IPS-18a (cell line): ENCODE measurements at regions not wholly inside any gene's neighbourhood (a gene's known extent, or its start where the extent isn't known, plus 50 kb on each side); places are given as distances from the start of the nearest gene placed in this dataset.

Experiments used
- H3K27ac ChIP-seq: one replicate; pipeline ENCODE4 v1.5.1; 2013; ENCODE audit warnings: low read length
- H3K27me3 ChIP-seq: one replicate; pipeline ENCODE4 v1.6.1; 2013; ENCODE audit warnings: mild to moderate bottlenecking, low read length; ENCODE audit not compliant: control insufficient read depth, insufficient read depth
- H3K36me3 ChIP-seq: one replicate; pipeline ENCODE4 v1.6.1; 2013; ENCODE audit warnings: low read depth, low read length; ENCODE audit not compliant: control insufficient read depth
- H3K4me1 ChIP-seq: one replicate; pipeline ENCODE4 v1.6.1; 2013; ENCODE audit warnings: low read depth, low read length; ENCODE audit not compliant: control insufficient read depth
- H3K4me3 ChIP-seq: one replicate; pipeline ENCODE4 v1.5.1; 2013; ENCODE audit warnings: low read length
- H3K9ac ChIP-seq: one replicate; pipeline ENCODE4 v1.6.1; 2013; ENCODE audit warnings: mild to moderate bottlenecking, low read length, moderate library complexity
- H3K9me3 ChIP-seq: one replicate; pipeline ENCODE4 v1.6.1; 2013; ENCODE audit warnings: low read depth, low read length; ENCODE audit not compliant: control insufficient read depth

DNA sequence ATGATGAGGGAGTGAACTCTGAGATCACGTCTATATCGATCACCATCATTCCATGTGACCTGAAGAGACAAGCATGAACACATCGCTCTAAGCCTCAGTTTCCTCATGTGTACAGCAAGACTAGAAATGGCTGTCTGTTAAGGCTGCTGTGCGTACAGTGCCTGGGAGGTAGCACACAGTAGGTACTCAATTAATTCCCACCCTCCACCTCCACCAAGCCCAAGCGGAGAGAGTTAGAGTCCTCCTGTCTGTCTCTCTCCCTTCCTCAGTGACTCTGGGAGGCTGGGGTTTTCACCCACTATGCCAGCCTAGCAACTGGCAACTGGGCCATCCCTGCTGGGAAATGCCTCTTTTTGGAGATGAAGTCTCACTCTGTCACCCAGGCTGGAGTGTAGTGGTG lies 318.3 kb upstream of the CCL2 start:
- Histone ChIP-seq H3K9me3 (no peaks in the 10 kb centered on the region), H3K27ac (no peak overlapping the region), H3K27me3 (no peaks in the 10 kb centered on the region), H3K4me3 (no peak overlapping the region), H3K4me1 (no peaks in the 10 kb centered on the region), H3K9ac (no peak overlapping the region), H3K36me3 (no peaks in the 10 kb centered on the region)

DNA sequence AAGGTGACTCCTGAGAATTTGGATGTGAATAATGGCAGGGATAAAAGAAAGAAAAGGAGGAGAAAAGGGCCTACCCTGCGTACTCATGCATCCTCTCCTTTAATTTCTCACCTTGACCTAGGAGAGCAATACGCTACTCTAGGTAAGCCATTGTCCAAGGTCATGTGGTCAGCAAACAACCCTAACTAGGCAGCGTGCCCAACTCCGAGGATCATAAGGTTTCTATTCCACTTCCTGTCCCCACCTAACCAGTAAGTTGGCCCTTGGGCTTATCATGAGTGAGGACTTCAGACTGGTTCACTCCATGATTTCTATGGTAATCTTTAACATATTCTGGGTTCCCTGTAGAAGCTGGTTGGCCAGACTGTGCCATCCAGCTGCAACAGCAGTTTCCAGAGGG lies 315.1 kb upstream of the CCL2 start:
- no peaks in the 10 kb centered on the region for H3K36me3 ChIP-seq
- H3K4me3 ChIP-seq = no peak overlapping the region
- H3K4me1 ChIP-seq = no peaks in the 10 kb centered on the region
- H3K9ac ChIP-seq = no peak overlapping the region
- no peaks in the 10 kb centered on the region for H3K27me3 ChIP-seq
- no peak overlapping the region for H3K27ac ChIP-seq
- H3K9me3 ChIP-seq = no peaks in the 10 kb centered on the region

DNA sequence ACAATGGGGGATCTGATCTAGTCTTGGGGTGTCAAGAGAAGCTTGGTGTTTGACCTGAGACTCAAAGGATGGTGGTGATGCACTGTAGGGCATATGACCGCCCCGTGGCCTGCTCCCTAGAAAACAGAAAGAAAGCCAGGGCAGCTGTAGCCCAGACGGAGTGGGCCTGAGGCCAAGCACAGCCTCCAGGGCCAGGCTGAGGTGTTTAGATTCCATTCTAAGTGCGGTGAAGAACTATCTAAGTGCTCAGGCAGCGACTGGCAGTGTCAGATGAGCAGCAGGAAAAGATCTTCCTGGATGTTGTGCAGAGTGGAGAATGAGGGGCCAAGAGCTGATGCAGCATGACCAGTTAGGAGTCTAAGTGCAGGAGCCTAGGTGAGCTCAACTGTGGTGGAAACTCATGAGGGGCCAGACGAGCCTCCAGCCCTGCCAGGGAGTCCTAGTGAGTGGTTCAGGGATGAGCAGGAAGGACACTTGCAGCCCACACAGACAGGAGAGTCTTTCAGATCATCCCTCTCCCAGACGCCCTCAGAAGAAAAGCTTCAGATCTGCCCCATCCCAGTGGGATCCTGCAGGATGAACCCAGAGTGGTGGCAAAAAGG lies 314.2 kb upstream of the CCL2 start:
- no peaks in the 10 kb centered on the region for H3K27me3 ChIP-seq
- no peak overlapping the region for H3K9ac ChIP-seq
- H3K27ac ChIP-seq = no peak overlapping the region
- H3K4me1 ChIP-seq = no peaks in the 10 kb centered on the region
- no peak overlapping the region for H3K4me3 ChIP-seq
- no peaks in the 10 kb centered on the region for H3K9me3 ChIP-seq
- no peaks in the 10 kb centered on the region for H3K36me3 ChIP-seq

DNA sequence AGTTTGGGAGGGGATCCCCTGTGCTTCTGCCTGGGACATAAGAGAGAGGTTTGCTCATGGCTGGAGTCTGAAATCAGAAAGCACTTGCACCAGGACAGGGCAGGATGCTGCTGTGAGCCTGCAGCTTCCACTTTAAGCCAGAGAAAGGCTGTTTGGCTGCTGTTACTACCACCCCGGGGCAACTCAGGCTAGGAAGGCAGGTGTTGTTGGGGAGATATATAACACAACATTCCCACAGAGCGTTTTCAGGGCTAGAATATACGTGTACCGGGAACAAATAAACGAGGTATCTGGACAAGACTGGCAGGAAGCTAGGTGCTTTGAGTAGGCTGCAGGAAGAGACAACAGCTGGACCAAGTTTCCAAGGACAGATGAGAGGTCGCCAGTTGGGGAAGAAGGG lies 313.3 kb upstream of the CCL2 start:
- no peaks in the 10 kb centered on the region for H3K27me3 ChIP-seq

DNA sequence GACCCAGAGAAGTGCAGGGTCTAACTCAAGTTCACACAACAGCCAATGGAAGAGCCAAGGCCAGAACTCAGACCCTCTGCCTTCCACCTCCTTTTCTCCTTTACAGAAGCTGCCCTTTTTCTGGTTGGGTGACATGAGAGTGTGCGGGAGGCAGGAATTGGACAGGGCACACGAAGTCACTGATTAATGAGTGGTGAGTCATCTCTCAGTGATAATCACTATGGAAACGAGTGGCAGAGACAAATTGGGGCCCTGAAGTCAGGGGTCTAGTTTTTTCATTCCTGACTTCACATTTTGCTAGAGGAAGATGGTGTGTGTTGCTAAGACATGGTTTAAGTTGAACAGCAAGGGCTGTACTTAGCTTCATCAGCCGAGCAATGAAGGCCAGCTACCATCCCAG lies 312.7 kb upstream of the CCL2 start:
- Histone ChIP-seq H3K9ac (no peak overlapping the region), H3K4me1 (no peaks in the 10 kb centered on the region), H3K36me3 (no peaks in the 10 kb centered on the region), H3K4me3 (no peak overlapping the region), H3K27me3 (no peaks in the 10 kb centered on the region), H3K9me3 (no peaks in the 10 kb centered on the region), H3K27ac (no peak overlapping the region)

More for the DNA sequence above, 313.3 kb upstream of the CCL2 start:
- H3K9me3 ChIP-seq = no peaks in the 10 kb centered on the region
- no peak overlapping the region for H3K9ac ChIP-seq
- no peak overlapping the region for H3K4me3 ChIP-seq
- H3K4me1 ChIP-seq = no peaks in the 10 kb centered on the region
- H3K36me3 ChIP-seq = no peaks in the 10 kb centered on the region
- H3K27ac ChIP-seq = no peak overlapping the region

DNA sequence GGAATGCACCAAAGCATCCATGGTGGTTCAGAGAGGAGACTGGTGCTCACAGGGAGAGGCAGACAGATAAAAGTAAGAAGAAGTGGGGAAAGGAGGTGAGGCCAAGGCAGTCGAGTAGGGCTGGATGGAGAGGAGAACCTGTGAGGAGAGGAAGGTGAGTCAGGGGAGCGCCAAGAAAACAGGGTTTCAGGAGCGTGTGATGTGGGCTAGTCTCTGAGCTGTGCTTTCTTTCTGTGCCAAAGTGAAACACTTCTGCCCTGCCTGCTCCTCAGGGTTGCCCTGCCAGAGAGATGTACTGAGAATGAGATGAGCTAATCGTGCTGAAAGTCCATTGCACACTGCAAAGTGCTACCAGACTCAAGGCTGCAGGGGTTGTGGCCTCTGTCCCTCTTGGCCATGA lies 310.7 kb upstream of the CCL2 start:
- no peaks in the 10 kb centered on the region for H3K27me3 ChIP-seq
- H3K4me1 ChIP-seq = no peaks in the 10 kb centered on the region
- H3K9ac ChIP-seq = no peak overlapping the region
- H3K27ac ChIP-seq = no peak overlapping the region
- no peak overlapping the region for H3K4me3 ChIP-seq
- H3K9me3 ChIP-seq = no peaks in the 10 kb centered on the region
- no peaks in the 10 kb centered on the region for H3K36me3 ChIP-seq

DNA sequence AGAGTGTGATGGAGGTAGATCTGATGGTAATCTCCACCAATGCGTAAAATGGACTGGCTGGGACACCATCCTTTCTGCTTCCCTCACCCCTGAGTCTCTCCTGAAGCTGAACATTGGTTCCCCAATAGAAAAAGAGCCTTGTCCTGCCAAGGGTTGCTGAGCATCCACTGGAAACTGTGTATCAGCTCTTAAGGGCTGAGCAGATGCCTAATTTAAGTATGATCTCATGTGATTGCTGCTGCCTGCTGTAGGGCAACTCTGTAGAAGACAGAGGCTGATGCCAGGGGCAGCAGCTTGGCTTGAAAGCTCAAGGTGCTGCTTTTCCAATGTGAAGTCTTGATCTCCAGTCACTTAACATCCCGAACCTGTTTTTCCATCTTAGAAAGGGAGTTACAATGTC lies 310.3 kb upstream of the CCL2 start:
- no peaks in the 10 kb centered on the region for H3K27me3 ChIP-seq
- no peaks in the 10 kb centered on the region for H3K36me3 ChIP-seq
- H3K9me3 ChIP-seq = no peaks in the 10 kb centered on the region
- no peak overlapping the region for H3K27ac ChIP-seq
- H3K9ac ChIP-seq = no peak overlapping the region
- H3K4me1 ChIP-seq = no peaks in the 10 kb centered on the region
- no peak overlapping the region for H3K4me3 ChIP-seq

DNA sequence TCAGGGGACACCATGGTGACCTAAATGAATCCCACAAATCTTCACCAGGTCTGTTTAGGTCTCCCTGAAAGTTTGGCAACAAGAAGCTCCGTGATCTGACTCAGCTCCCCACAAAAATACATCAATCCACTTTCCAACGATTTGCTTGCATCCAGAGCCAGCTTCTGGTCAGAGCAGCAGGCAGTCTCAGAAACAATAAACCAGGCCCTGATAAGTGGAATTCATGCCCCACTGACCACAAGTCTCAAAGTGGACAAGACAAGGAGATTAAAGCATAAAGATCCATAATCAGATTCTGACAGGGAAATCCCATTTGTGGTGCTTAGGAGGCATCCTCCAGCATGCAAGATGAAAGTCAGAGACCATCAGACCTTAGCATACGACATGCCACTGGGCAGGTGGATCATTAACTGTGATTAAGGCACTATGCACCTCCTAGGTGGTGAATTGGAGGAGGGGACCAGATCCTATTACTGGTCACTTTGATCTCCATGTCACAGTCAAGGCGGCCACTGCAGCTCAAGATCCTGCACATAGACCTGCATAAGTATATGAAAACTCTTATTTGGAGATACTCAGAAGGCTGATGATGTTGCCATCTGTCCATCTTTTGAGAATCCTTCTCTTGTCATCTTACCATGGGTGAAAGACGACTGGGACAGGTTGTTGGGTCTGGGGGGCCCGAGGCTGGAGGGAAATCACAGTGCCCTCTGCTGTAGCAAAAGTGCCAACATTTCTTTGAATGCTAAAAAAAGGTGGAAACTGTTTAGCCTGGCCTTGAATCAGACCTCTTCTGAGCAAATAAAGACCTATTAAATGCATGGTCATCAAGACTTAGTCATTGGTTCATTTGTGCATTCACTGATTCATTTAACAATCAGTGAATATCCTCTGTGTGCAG lies 309.2 kb upstream of the CCL2 start:
- Histone ChIP-seq H3K4me1 (no peaks in the 10 kb centered on the region), H3K4me3 (no peak overlapping the region), H3K27me3 (no peaks in the 10 kb centered on the region), H3K27ac (no peak overlapping the region), H3K9ac (no peak overlapping the region), H3K9me3 (no peaks in the 10 kb centered on the region), H3K36me3 (no peaks in the 10 kb centered on the region)

DNA sequence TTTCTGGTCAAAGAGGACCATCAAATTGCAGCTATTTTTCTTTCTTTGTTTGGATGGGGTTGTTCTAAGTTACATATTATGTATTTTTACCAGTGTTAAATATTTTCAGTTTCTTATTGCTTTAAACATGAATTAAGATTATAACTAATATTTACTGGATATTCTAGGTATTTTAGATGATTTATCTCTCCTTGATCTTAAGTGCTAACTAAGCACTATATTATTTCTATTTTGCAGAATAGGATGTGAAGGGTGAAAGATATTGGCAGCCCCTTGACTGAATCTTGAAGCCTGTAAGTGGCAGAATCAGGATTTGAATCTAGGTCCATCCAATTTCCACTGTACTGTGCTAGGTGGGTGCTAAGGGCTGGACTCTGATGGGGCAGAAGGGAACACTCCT lies 307.3 kb upstream of the CCL2 start:
- Histone ChIP-seq H3K27ac (no peak overlapping the region), H3K4me3 (no peak overlapping the region), H3K9ac (no peak overlapping the region), H3K36me3 (no peaks in the 10 kb centered on the region), H3K4me1 (no peaks in the 10 kb centered on the region), H3K9me3 (no peaks in the 10 kb centered on the region), H3K27me3 (no peaks in the 10 kb centered on the region)

DNA sequence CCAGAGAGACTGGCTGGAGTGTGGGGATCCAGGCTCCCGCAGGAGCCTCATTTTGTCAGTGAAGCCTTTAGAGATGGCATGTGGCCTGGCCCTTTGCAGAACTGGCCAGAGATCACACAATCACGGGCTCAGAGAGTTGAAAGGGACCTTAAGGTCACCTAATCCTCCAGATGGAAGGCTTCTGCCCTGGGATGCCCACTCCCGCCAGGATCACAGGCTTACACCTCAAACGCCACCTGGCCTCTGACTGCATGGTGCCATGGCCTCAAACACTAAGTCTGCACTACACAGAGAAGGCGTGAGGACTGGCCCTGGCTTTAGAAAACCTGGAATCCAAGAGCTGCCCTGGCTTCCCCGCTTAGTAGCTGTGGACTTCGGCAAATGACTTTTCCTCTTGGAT lies 306.8 kb upstream of the CCL2 start:
- Histone ChIP-seq H3K36me3 (no peaks in the 10 kb centered on the region), H3K4me3 (no peak overlapping the region), H3K9ac (no peak overlapping the region), H3K9me3 (no peaks in the 10 kb centered on the region), H3K4me1 (no peaks in the 10 kb centered on the region), H3K27ac (no peak overlapping the region), H3K27me3 (no peaks in the 10 kb centered on the region)

DNA sequence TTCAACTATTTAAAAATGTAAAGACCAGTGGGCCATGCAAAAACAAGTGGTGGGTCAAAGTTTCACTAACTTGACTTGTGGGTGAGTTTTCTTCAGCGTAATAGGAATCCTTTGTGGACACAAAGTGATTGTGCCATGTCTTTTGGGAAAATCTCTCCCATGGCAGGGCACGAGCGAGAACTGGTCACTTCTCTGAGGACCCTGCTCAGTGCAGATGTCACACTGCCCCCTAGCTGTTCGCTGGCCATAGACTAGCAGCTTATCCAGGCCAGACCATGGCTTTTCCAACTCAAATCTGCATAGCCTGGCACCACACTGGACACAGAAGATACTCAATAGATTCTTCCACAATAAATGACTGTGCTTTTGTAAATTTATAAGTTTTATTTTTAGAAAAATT lies 306.0 kb upstream of the CCL2 start:
- Histone ChIP-seq H3K4me1 (no peaks in the 10 kb centered on the region), H3K36me3 (no peaks in the 10 kb centered on the region), H3K27ac (no peak overlapping the region), H3K9ac (no peak overlapping the region), H3K4me3 (no peak overlapping the region), H3K9me3 (no peaks in the 10 kb centered on the region), H3K27me3 (no peaks in the 10 kb centered on the region)

DNA sequence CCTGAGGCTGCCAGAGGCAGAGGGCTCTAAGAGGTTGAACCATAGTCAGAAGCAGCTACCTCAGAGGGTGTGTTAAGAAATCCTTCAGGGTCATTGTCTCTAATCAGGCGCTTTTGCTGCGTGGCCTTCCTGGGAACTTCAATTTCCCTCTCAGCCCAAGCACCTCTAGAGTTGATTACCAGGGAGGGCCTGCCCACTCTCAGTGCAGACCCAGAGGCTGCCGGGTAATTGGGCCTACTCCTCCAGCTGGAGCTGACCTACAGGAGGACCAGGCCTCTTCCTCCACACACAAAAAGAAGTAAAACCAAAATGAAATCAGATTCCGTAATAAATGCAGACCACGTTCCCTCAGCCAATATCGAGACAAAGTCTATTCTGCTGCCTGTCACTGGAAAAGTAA lies 305.0 kb upstream of the CCL2 start:
- Histone ChIP-seq H3K4me1 (no peaks in the 10 kb centered on the region), H3K27ac (no peak overlapping the region), H3K27me3 (no peaks in the 10 kb centered on the region), H3K36me3 (no peaks in the 10 kb centered on the region), H3K4me3 (no peak overlapping the region), H3K9ac (no peak overlapping the region), H3K9me3 (no peaks in the 10 kb centered on the region)
